Neural progenitor cell (in vitro differentiated cells): ENCODE measurements at regions not wholly inside any gene's neighbourhood (a gene's known extent, or its start where the extent isn't known, plus 50 kb on each side); places are given as distances from the start of the nearest gene placed in this dataset.

ENCODE experiments used
- DNase-seq: peaks from one replicate; pipeline ENCODE4 v3.0.0-alpha.2; 2016; ENCODE audit warnings: low spot score
- H2AFZ ChIP-seq: fragments of 200-600 bp; sonication (generic); replicated peaks from 2 replicates; pipeline ENCODE4 v1.6.1; 2016; ENCODE audit warnings: antibody characterized with exemption
- H3F3A ChIP-seq: fragments of 200-600 bp; sonication (generic); 2 replicates; pipeline ENCODE4 v1.6.1; 2016; ENCODE audit warnings: antibody characterized with exemption, low read depth
- H3K27ac ChIP-seq: fragments of 200-600 bp; sonication (generic); 2 replicates; pipeline ENCODE4 v1.5.1; 2016; ENCODE audit warnings: mild to moderate bottlenecking
- H3K27me3 ChIP-seq: fragments of 200-600 bp; sonication (generic); 2 replicates; pipeline ENCODE4 v1.6.1; 2016; ENCODE audit warnings: mild to moderate bottlenecking, moderate library complexity
- H3K36me3 ChIP-seq: fragments of 200-600 bp; sonication (generic); 2 replicates; pipeline ENCODE4 v1.5.1; 2016
- H3K4me1 ChIP-seq: fragments of 200-600 bp; sonication (generic); 2 replicates; pipeline ENCODE4 v1.6.1; 2016; ENCODE audit warnings: mixed run types
- H3K4me2 ChIP-seq: fragments of 200-600 bp; sonication (generic); 2 replicates; pipeline ENCODE4 v1.6.1; 2016
- H3K4me3 ChIP-seq: fragments of 200-600 bp; sonication (generic); 2 replicates; pipeline ENCODE4 v1.5.1; 2016
- H3K79me2 ChIP-seq: fragments of 200-600 bp; sonication (generic); 2 replicates; pipeline ENCODE4 v1.6.1; 2016; ENCODE audit warnings: low read depth
- H3K9ac ChIP-seq: fragments of 200-600 bp; sonication (generic); 2 replicates; pipeline ENCODE4 v1.6.1; 2016
- H3K9me3 ChIP-seq: fragments of 200-600 bp; sonication (generic); 2 replicates; pipeline ENCODE4 v1.5.1; 2016; ENCODE audit warnings: low read depth
- H4K20me1 ChIP-seq: fragments of 200-600 bp; sonication (generic); 2 replicates; pipeline ENCODE4 v1.6.1; 2016; ENCODE audit warnings: low read depth
- H3K27ac Mint-ChIP-seq: 3 replicates; pipeline ENCODE4 v1.8.0; 2021; ENCODE audit warnings: mixed read lengths
- H3K27me3 Mint-ChIP-seq: 2 replicates; pipeline ENCODE4 v1.8.0; 2022; ENCODE audit warnings: low read depth, mild to moderate bottlenecking, inconsistent platforms, moderate library complexity, mixed read lengths; ENCODE audit not compliant: insufficient read depth
- H3K36me3 Mint-ChIP-seq: 3 replicates; pipeline ENCODE4 v1.8.0; 2021; ENCODE audit warnings: mixed read lengths
- H3K4me1 Mint-ChIP-seq: 3 replicates; pipeline ENCODE4 v1.8.0; 2021; ENCODE audit warnings: mixed read lengths
- H3K4me3 Mint-ChIP-seq: 3 replicates; pipeline ENCODE4 v1.8.0; 2021; ENCODE audit warnings: mild to moderate bottlenecking, moderate library complexity, mixed read lengths
- H3K9me3 Mint-ChIP-seq: 3 replicates; pipeline ENCODE4 v1.8.0; 2020; ENCODE audit warnings: mixed read lengths
- CTCF ChIP-seq: fragments of 200-600 bp; sonication (generic); IDR thresholded peaks from 2 replicates; pipeline ENCODE4 v1.5.1; 2017; ENCODE audit warnings: antibody characterized with exemption, mild to moderate bottlenecking
- EZH2 ChIP-seq: fragments of 200-600 bp; sonication (generic); IDR thresholded peaks from 2 replicates; pipeline ENCODE4 v1.6.1; 2017; ENCODE audit warnings: antibody characterized with exemption, mild to moderate bottlenecking, moderate library complexity
- EZH2phosphoT487 ChIP-seq: fragments of 200-600 bp; sonication (generic); IDR thresholded peaks from 2 replicates; pipeline ENCODE4 v1.6.1; 2017; ENCODE audit warnings: antibody characterized with exemption

DNA sequence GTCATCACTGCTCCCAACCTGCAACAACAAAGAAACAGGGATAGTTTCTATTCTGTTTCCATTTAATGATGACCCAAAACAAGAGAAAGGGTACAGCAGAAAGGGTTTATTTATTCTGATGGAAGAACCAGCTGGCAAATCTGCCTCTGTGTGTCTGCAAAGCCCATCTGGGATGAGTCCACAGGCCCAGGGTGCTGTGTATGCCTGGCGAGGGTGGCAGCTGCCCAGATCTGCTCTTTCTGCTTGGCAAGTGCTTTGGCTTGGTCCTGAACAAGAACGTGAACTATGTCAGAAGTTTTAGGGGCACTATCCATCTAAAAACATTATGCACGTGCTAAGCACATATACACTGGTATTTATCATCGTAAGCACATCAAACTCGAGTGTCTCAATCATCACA is 333.8 kb downstream of the CXCL12 start:
- Histone ChIP-seq H2AFZ (no peak overlapping the region), H3K27me3 (no peaks in the 10 kb centered on the region), H3K4me1 (peaks cover 18% of the 10 kb centered on the region), H3K36me3 (no peaks in the 10 kb centered on the region), H4K20me1 (no peaks in the 10 kb centered on the region), H3K9me3 (no peaks in the 10 kb centered on the region), H3K27ac (no peak overlapping the region), H3K79me2 (no peaks in the 10 kb centered on the region), H3K9ac (no peak overlapping the region), H3F3A (no peaks in the 10 kb centered on the region), H3K4me2 (no peak overlapping the region), H3K4me3 (no peak overlapping the region)
- Mint-ChIP-seq H3K9me3 (no peaks in the 10 kb centered on the region), H3K4me1 (peaks cover 8% of the 10 kb centered on the region), H3K4me3 (no peak overlapping the region), H3K27me3 (peaks cover 5% of the 10 kb centered on the region), H3K36me3 (peaks cover 4% of the 10 kb centered on the region), H3K27ac (no peak overlapping the region)
- TF ChIP-seq EZH2 (no peak), CTCF (no peak), EZH2phosphoT487 (no peak)
- no peak for DNase-seq

GRCh38 chr10:44049301-44050015 is 335.4 kb downstream of the CXCL12 start:
- DNase-seq, result no peak
- H3K27ac ChIP-seq, result no peak overlapping the region
- TF ChIP-seq EZH2phosphoT487 (no peak), CTCF (no peak), EZH2 (no peak)
- H3K79me2 ChIP-seq, result no peaks in the 10 kb centered on the region
- H3K36me3 ChIP-seq, result no peaks in the 10 kb centered on the region
- H3K4me1 ChIP-seq, result peaks cover 20% of the 10 kb centered on the region
- no peaks in the 10 kb centered on the region for H4K20me1 ChIP-seq
- H3K27me3 Mint-ChIP-seq, result peaks cover 4% of the 10 kb centered on the region
- H2AFZ ChIP-seq, result no peak overlapping the region
- H3K36me3 Mint-ChIP-seq, result peaks cover 4% of the 10 kb centered on the region
- no peaks in the 10 kb centered on the region for H3K27me3 ChIP-seq
- no peak overlapping the region for H3K4me2 ChIP-seq
- no peaks in the 10 kb centered on the region for H3K9me3 ChIP-seq
- no peaks in the 10 kb centered on the region for H3K9me3 Mint-ChIP-seq
- no peaks in the 10 kb centered on the region for H3F3A ChIP-seq
- H3K4me1 Mint-ChIP-seq, result peaks cover 13% of the 10 kb centered on the region
- no peak overlapping the region for H3K27ac Mint-ChIP-seq
- H3K4me3 ChIP-seq, result no peak overlapping the region
- no peak overlapping the region for H3K4me3 Mint-ChIP-seq
- H3K9ac ChIP-seq, result no peak overlapping the region

- no peak for TF ChIP-seq EZH2
- TF ChIP-seq EZH2phosphoT487, result no peak
- no peak for TF ChIP-seq CTCF
- peaks cover 2% of the 10 kb centered on the region for H3K36me3 Mint-ChIP-seq
- H3K27ac ChIP-seq, result no peak overlapping the region
- no peaks in the 10 kb centered on the region for H3F3A ChIP-seq
- H3K27ac Mint-ChIP-seq, result no peak overlapping the region
- H3K9me3 Mint-ChIP-seq, result no peaks in the 10 kb centered on the region
- H3K4me3 Mint-ChIP-seq, result no peak overlapping the region
- H3K27me3 Mint-ChIP-seq, result no peaks in the 10 kb centered on the region
- H3K9me3 ChIP-seq, result no peaks in the 10 kb centered on the region
- H3K79me2 ChIP-seq, result no peaks in the 10 kb centered on the region
- H3K9ac ChIP-seq, result no peak overlapping the region
- no peak overlapping the region for H3K4me2 ChIP-seq
- no peak for DNase-seq
- no peak overlapping the region for H2AFZ ChIP-seq
- peaks cover 17% of the 10 kb centered on the region for H3K4me1 Mint-ChIP-seq
- no peaks in the 10 kb centered on the region for H4K20me1 ChIP-seq
- no peak overlapping the region for H3K4me3 ChIP-seq
- H3K36me3 ChIP-seq, result no peaks in the 10 kb centered on the region
- H3K27me3 ChIP-seq, result no peaks in the 10 kb centered on the region
- H3K4me1 ChIP-seq, result peaks cover 20% of the 10 kb centered on the region
These were observed 337.5 kb downstream of the CXCL12 start for GRCh38 chr10:44047361-44047760.
